ENCODE measurements at regions not wholly inside any gene's neighbourhood (a gene's known extent, or its start where the extent isn't known, plus 50 kb on each side); places are given as distances from the start of the nearest gene placed in this dataset.

DNA sequence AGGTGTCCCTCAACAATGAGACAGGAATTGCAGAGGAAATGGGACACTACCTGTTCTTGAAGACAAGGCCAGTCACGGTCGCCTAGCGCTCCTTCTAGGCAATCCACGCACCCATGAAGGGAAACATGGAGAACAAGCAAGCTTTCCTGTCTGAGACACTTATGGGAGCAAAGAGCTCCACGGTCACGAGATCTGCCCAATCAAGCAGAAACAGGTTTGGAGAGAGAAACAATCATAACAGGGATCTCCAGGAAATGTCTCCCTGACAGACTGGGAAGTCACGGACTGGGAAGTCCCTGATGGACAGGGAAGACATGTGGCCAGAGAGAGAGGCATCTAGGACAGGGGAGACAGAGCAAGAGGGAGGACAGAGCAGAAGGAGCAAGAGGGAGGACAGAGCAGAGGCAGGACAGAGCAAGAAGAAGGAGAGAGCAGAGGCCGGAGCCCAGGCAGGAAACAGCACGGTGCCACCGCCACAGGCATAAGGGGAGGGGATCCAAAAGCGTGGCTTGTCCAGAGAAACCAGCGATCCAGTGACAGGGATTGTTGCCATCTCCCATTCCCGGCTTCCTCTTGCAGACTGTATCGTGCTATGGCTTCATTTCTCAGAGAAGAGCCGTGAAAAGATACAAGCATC, 167.8 kb upstream of the ZNF337 start:
- TF ChIP-seq, protein P1, sequence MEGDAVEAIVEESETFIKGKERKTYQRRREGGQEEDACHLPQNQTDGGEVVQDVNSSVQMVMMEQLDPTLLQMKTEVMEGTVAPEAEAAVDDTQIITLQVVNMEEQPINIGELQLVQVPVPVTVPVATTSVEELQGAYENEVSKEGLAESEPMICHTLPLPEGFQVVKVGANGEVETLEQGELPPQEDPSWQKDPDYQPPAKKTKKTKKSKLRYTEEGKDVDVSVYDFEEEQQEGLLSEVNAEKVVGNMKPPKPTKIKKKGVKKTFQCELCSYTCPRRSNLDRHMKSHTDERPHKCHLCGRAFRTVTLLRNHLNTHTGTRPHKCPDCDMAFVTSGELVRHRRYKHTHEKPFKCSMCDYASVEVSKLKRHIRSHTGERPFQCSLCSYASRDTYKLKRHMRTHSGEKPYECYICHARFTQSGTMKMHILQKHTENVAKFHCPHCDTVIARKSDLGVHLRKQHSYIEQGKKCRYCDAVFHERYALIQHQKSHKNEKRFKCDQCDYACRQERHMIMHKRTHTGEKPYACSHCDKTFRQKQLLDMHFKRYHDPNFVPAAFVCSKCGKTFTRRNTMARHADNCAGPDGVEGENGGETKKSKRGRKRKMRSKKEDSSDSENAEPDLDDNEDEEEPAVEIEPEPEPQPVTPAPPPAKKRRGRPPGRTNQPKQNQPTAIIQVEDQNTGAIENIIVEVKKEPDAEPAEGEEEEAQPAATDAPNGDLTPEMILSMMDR (IDR thresholded peaks at IDR 0.05) = no peak
- no peak for TF ChIP-seq POLR2A (IDR thresholded peaks at IDR 0.05)
- TF ChIP-seq EP300 (IDR thresholded peaks at IDR 0.05) = no peak
